Suprapubic skin (tissue), 4 donors: ENCODE measurements at regions not wholly inside any gene's neighbourhood (a gene's known extent, or its start where the extent isn't known, plus 50 kb on each side); places are given as distances from the start of the nearest gene placed in this dataset.
"Not testable (repeated sequence)": the region's sequence is repeated elsewhere in the genome, so short reads cannot be mapped to it uniquely, and the experiment has no call there.

ENCODE experiments used
- DNase-seq, 2 donors: peaks; one replicate each; pipeline ENCODE4 v3.0.0-alpha.2; 2019; ENCODE audit warnings: low spot score in 2 of 2
- H3K27ac ChIP-seq: fragments of 200-600 bp; sonication (generic); one replicate; pipeline ENCODE4 v1.5.1; 2019
- H3K27me3 ChIP-seq: fragments of 200-600 bp; sonication (generic); one replicate; pipeline ENCODE4 v1.5.1; 2019
- H3K36me3 ChIP-seq: fragments of 200-600 bp; sonication (generic); one replicate; pipeline ENCODE4 v1.5.1; 2019
- H3K4me1 ChIP-seq: fragments of 200-600 bp; sonication (generic); one replicate; pipeline ENCODE4 v1.5.1; 2019
- H3K4me3 ChIP-seq: fragments of 200-600 bp; sonication (generic); one replicate; pipeline ENCODE4 v1.5.1; 2019; ENCODE audit warnings: mild to moderate bottlenecking
- H3K9me3 ChIP-seq: fragments of 200-600 bp; sonication (generic); one replicate; pipeline ENCODE4 v1.5.1; 2019
- EP300 ChIP-seq: sonication (generic); formaldehyde crosslinking; IDR thresholded peaks from one replicate; pipeline ENCODE4 v1.6.1; 2017; ENCODE audit warnings: antibody characterized with exemption
- POLR2A ChIP-seq, 2 donors: fragments of 450-650 bp; IDR thresholded peaks; one replicate each; pipeline ENCODE4 v1.6.1; 2017; ENCODE audit warnings: antibody characterized with exemption in 2 of 2, mild to moderate bottlenecking in 2 of 2, moderate library complexity in 2 of 2
- POLR2AphosphoS5 ChIP-seq, 3 donors: sonication (generic); formaldehyde crosslinking; IDR thresholded peaks; one replicate each; pipeline ENCODE4 v1.6.1; 2017; ENCODE audit warnings: antibody characterized with exemption in 3 of 3
- WGBS: methylation state at CpG from one replicate; pipeline ENCODE4 v1.1.5; 2018; 5-methylcytosine and 5-hydroxymethylcytosine counted together
- TF ChIP-seq, protein P1 (sequence below), 2 donors: fragments of 200-600 bp in 1 of 2; fragments of 450-650 bp in 1 of 2; sonication (generic) in 1 of 2; IDR thresholded peaks; one replicate each; pipeline ENCODE4 v1.5.1; 2016 to 2019; ENCODE audit warnings: antibody characterized with exemption in 2 of 2, mild to moderate bottlenecking in 1 of 2, moderate library complexity in 1 of 2

DNA sequence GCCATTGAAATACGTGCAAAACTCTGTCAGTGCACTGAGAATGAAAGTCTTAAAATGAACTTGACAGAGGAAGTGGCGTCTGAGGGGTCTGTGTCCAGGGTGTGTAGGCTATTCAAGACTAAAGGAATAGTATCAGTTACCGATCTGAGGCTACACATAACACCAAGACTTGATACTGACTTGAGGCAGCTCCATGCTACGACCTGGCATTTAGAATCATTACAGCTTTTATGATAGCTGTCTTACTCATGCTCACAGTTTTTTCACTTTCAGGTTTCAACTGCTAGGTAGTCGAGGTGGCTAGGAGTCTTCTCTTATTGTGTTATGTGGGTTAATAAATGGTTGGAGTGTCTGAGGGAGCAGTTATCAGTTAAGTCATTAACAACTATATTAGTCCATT lies 92.8 kb upstream of the SLCO6A1 start:
- Histone ChIP-seq H3K9me3 (no peaks in the 10 kb centered on the region), H3K27ac (no peak overlapping the region), H3K4me3 (no peak overlapping the region), H3K27me3 (no peaks in the 10 kb centered on the region), H3K4me1 (no peaks in the 10 kb centered on the region), H3K36me3 (no peaks in the 10 kb centered on the region)
- DNase-seq = no peak
- TF ChIP-seq, protein P1, sequence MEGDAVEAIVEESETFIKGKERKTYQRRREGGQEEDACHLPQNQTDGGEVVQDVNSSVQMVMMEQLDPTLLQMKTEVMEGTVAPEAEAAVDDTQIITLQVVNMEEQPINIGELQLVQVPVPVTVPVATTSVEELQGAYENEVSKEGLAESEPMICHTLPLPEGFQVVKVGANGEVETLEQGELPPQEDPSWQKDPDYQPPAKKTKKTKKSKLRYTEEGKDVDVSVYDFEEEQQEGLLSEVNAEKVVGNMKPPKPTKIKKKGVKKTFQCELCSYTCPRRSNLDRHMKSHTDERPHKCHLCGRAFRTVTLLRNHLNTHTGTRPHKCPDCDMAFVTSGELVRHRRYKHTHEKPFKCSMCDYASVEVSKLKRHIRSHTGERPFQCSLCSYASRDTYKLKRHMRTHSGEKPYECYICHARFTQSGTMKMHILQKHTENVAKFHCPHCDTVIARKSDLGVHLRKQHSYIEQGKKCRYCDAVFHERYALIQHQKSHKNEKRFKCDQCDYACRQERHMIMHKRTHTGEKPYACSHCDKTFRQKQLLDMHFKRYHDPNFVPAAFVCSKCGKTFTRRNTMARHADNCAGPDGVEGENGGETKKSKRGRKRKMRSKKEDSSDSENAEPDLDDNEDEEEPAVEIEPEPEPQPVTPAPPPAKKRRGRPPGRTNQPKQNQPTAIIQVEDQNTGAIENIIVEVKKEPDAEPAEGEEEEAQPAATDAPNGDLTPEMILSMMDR (IDR thresholded peaks at IDR 0.05) = no peak
- TF ChIP-seq POLR2A (IDR thresholded peaks at IDR 0.05) = no peak
- TF ChIP-seq POLR2AphosphoS5 (IDR thresholded peaks at IDR 0.05) = no peak
- no peak for TF ChIP-seq EP300
- 71% methylated on average over 5 of the region's 5 CpGs for WGBS

DNA sequence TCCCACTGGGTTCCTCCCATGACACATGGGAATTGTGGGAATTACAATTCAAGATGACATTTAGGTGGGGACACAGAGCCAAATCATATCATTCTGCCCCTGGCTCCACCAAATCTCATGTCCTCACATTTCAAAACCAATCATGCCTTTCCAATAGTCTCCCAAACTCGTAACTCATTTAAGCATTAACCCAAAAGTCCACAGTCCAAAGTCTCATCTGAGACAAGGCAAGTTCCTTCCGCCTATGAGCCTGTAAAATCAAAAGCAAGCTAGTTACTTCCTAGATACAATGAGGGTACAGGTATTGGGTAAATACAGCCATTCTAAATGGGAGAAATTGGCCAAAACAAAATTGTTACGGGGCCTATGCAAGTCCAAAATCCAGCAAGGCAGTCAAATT lies 93.8 kb upstream of the SLCO6A1 start:
- H3K4me1 ChIP-seq, H3K27me3 ChIP-seq, H3K36me3 ChIP-seq, H3K4me3 ChIP-seq, H3K9me3 ChIP-seq, DNase-seq, H3K27ac ChIP-seq: not testable (repeated sequence)
- 95% methylated on average over 3 of the region's 3 CpGs for WGBS

DNA sequence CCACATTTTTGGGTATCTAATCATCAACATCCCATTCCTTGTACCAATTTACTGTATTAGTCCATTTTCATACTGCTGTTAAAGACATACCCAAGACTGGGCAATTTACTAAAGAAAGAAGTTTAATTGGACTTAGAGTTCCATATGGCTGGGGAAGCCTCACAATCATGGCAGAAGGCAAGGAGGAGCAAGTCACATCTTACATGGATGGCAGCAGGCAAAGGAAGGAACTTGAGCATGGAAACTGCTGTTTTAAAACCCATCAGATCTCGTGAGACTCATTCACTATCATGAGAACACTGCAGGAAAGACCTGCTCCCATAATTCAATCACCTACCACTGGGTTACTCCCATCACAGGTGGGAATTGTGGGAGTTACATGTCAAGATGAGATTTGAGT lies 95.4 kb upstream of the SLCO6A1 start:
- H3K4me3 ChIP-seq = no peak overlapping the region
- 63% methylated on average over 1 of the region's 1 CpG for WGBS
- no peaks in the 10 kb centered on the region for H3K4me1 ChIP-seq
- no peaks in the 10 kb centered on the region for H3K36me3 ChIP-seq
- H3K9me3 ChIP-seq = no peaks in the 10 kb centered on the region
- TF ChIP-seq, protein P1 (IDR thresholded peaks at IDR 0.05) = no peak
- TF ChIP-seq POLR2A (IDR thresholded peaks at IDR 0.05) (no peak), POLR2AphosphoS5 (IDR thresholded peaks at IDR 0.05) (no peak), EP300 (no peak)
- H3K27me3 ChIP-seq = no peaks in the 10 kb centered on the region
- DNase-seq = no peak
- no peak overlapping the region for H3K27ac ChIP-seq

DNA sequence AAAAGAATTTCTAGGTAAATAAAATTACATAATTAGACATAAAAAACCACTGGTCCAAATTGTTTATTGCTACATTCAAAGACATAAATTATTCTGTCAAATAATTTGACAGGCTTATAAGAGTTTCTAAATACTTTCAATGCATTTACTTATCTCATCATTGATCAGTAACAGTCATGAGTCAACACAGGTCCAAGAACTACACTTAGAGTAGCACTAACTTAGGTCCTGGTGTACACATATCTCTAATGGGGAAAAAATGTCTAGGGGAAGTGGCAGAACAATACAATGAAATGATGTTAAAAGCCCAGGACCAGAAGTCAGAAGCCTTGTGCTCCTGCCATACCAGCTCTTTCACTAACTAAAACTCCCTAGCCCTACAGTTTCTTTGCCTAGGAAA lies 96.5 kb upstream of the SLCO6A1 start:
- no peak overlapping the region for H3K4me3 ChIP-seq
- no peaks in the 10 kb centered on the region for H3K36me3 ChIP-seq
- no peak for DNase-seq
- TF ChIP-seq POLR2AphosphoS5 (IDR thresholded peaks at IDR 0.05) (no peak), POLR2A (IDR thresholded peaks at IDR 0.05) (no peak), EP300 (no peak)
- TF ChIP-seq, protein P1 (IDR thresholded peaks at IDR 0.05) = no peak
- H3K9me3 ChIP-seq = no peaks in the 10 kb centered on the region
- H3K4me1 ChIP-seq = no peaks in the 10 kb centered on the region
- no peaks in the 10 kb centered on the region for H3K27me3 ChIP-seq
- no peak overlapping the region for H3K27ac ChIP-seq

DNA sequence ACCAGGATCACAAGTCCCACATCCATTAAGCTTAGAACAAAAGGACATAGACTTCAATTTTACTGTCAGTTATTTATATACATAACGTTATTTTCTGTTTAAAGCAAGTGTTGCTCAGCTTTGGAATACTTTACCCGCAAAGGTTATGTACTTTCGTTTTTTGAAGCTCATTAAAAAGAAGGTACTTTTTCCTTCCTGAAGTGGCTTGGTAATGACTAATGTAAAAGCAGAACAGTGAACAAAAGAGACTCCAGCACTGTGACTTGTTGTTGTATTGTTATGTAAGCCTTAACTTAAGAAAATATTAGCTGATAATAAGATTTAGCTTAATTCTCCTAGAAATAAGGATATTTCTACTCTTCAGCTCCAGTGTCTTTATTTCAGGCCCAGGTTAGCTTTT lies 97.3 kb upstream of the SLCO6A1 start:
- DNase-seq = no peak
- TF ChIP-seq, protein P1 (IDR thresholded peaks at IDR 0.05) = no peak
- TF ChIP-seq POLR2AphosphoS5 (IDR thresholded peaks at IDR 0.05) = no peak
- TF ChIP-seq EP300 = no peak
- TF ChIP-seq POLR2A (IDR thresholded peaks at IDR 0.05) = no peak
- Histone ChIP-seq H3K27me3 (no peaks in the 10 kb centered on the region), H3K4me1 (no peaks in the 10 kb centered on the region), H3K27ac (no peak overlapping the region), H3K9me3 (no peaks in the 10 kb centered on the region), H3K4me3 (no peak overlapping the region), H3K36me3 (no peaks in the 10 kb centered on the region)
- 71% methylated on average over 3 of the region's 3 CpGs for WGBS

DNA sequence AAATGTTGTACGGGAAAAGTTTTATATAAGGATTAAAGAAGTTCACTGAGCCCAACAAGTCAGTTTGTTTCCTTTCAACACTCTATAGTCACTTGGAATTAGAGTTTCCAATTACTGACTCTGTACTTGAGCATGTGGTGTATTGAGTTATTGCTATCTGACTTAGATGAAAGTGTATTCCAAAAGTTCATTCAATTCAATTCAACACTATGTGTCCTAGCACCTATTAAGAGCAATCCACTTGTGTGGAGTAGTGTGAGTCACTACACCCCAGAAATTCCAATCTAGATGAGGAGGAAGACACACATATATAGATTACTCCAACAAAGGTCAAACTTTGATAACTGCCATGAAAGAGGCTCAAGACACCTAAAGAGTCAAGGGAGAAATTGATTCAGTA lies 98.2 kb upstream of the SLCO6A1 start:
- WGBS = 100% methylated on average over 1 of the region's 1 CpG
- Histone ChIP-seq H3K4me1 (no peaks in the 10 kb centered on the region), H3K27ac (no peak overlapping the region), H3K36me3 (no peaks in the 10 kb centered on the region), H3K4me3 (no peak overlapping the region), H3K9me3 (no peaks in the 10 kb centered on the region), H3K27me3 (no peaks in the 10 kb centered on the region)
- no peak for DNase-seq
- no peak for TF ChIP-seq POLR2A (IDR thresholded peaks at IDR 0.05)
- TF ChIP-seq, protein P1 (IDR thresholded peaks at IDR 0.05) = no peak
- TF ChIP-seq EP300 = no peak
- no peak for TF ChIP-seq POLR2AphosphoS5 (IDR thresholded peaks at IDR 0.05)
